ENCODE measurements at regions not wholly inside any gene's neighbourhood (a gene's known extent, or its start where the extent isn't known, plus 50 kb on each side); places are given as distances from the start of the nearest gene placed in this dataset.
"Not testable (repeated sequence)": the region's sequence is repeated elsewhere in the genome, so short reads cannot be mapped to it uniquely, and the experiment has no call there.

- intact Hi-C loops (cut with DNase I), result no loop called here
- no peak for DNase-seq (ENCODE audit: low spot score)
These were observed 1339.4 kb upstream of the CHAC2 start for GRCh38 chr2:52428224-52428623.

- DNase-seq (ENCODE audit: low spot score), result no peak
These were observed 1343.9 kb upstream of the CHAC2 start for GRCh38 chr2:52423655-52424054.

GRCh38 chr2:52423111-52423510 is 1344.5 kb upstream of the CHAC2 start:
- intact Hi-C loops (cut with DNase I), result no loop called here
- no peak for DNase-seq (ENCODE audit: low spot score)

More at GRCh38 chr2:52423655-52424054, 1343.9 kb upstream of the CHAC2 start:
- intact Hi-C loops (cut with DNase I), result no loop called here

- no peak for DNase-seq (ENCODE audit: low spot score)
- intact Hi-C loops (cut with DNase I), result no loop called here
These were observed 1351.3 kb upstream of the CHAC2 start for GRCh38 chr2:52416340-52416739.

GRCh38 chr2:52414561-52415295 is 1352.9 kb upstream of the CHAC2 start:
- intact Hi-C loops (cut with DNase I), result no loop called here
- DNase-seq (ENCODE audit: low spot score), result no peak

- intact Hi-C loops (cut with DNase I); DNase-seq (ENCODE audit: low spot score): not testable (repeated sequence)
These were observed 1358.1 kb upstream of the CHAC2 start for GRCh38 chr2:52409308-52410118.

GRCh38 chr2:52405980-52406379 is 1361.6 kb upstream of the CHAC2 start:
- intact Hi-C loops (cut with DNase I), result no loop called here
- no peak for DNase-seq (ENCODE audit: low spot score)

- intact Hi-C loops (cut with DNase I), result no loop called here
- no peak for DNase-seq (ENCODE audit: low spot score)
These were observed 1362.7 kb upstream of the CHAC2 start for GRCh38 chr2:52404866-52405265.

GRCh38 chr2:52404046-52404445 is 1363.6 kb upstream of the CHAC2 start:
- DNase-seq (ENCODE audit: low spot score), result no peak
- intact Hi-C loops (cut with DNase I), result no loop called here

- no peak for DNase-seq (ENCODE audit: low spot score)
- intact Hi-C loops (cut with DNase I), result no loop called here
These were observed 1365.5 kb upstream of the CHAC2 start for GRCh38 chr2:52402128-52402527.

GRCh38 chr2:52396836-52397235 is 1364.9 kb upstream of the NRXN1 start:
- DNase-seq (ENCODE audit: low spot score), result no peak

GRCh38 chr2:52395912-52396311 is 1364.0 kb upstream of the NRXN1 start:
- DNase-seq (ENCODE audit: low spot score), result no peak
- intact Hi-C loops (cut with DNase I), result no loop called here

More at GRCh38 chr2:52396836-52397235, 1364.9 kb upstream of the NRXN1 start:
- intact Hi-C loops (cut with DNase I), result no loop called here

GRCh38 chr2:52391621-52392020 is 1359.7 kb upstream of the NRXN1 start:
- DNase-seq (ENCODE audit: low spot score), result no peak
- intact Hi-C loops (cut with DNase I), result no loop called here

- intact Hi-C loops (cut with DNase I), result no loop called here
- no peak for DNase-seq (ENCODE audit: low spot score)
These were observed 1358.7 kb upstream of the NRXN1 start for GRCh38 chr2:52390651-52391050.

- intact Hi-C loops (cut with DNase I), result no loop called here
- no peak for DNase-seq (ENCODE audit: low spot score)
These were observed 1356.1 kb upstream of the NRXN1 start for GRCh38 chr2:52387937-52388590.

GRCh38 chr2:52386433-52387030 is 1354.6 kb upstream of the NRXN1 start:
- DNase-seq (ENCODE audit: low spot score), result no peak
- intact Hi-C loops (cut with DNase I), result no loop called here

- DNase-seq (ENCODE audit: low spot score), result no peak
- intact Hi-C loops (cut with DNase I), result loop anchor here in 1 of 2 donors (5.0 kb wide), 1 partner anchor 309 kb away; no protein-coding TSS in a partner anchor
These were observed 1351.6 kb upstream of the NRXN1 start for GRCh38 chr2:52383541-52383940.

GRCh38 chr2:52369178-52369577 is 1337.2 kb upstream of the NRXN1 start:
- DNase-seq (ENCODE audit: low spot score), result no peak
- intact Hi-C loops (cut with DNase I), result no loop called here

- DNase-seq (ENCODE audit: low spot score), result no peak
- intact Hi-C loops (cut with DNase I), result no loop called here
These were observed 1336.2 kb upstream of the NRXN1 start for GRCh38 chr2:52368141-52368540.

GRCh38 chr2:52365946-52366345 is 1334.0 kb upstream of the NRXN1 start:
- no peak for DNase-seq (ENCODE audit: low spot score)
- intact Hi-C loops (cut with DNase I), result no loop called here

All from posterior vena cava (tissue), 2 donors.